ENCODE measurements at regions not wholly inside any gene's neighbourhood (a gene's known extent, or its start where the extent isn't known, plus 50 kb on each side); places are given as distances from the start of the nearest gene placed in this dataset.

DNA sequence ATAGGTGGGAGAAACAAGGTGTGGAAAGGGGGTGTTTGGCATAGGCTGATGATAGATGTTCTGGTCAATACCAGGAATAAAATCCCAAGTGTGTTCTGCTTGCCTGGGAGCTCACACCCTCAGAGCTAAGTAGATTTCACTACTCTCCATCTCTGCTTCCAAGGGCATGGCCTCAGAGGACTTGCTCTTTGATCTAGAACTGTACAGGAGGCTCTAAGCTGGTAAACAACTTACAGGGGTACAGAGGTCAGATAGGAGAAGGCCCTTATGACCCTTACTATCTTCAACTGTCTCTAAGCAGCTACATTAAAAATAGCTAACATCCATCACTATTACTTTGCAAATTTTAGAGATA is 221.5 kb upstream of the KLF14 start:
- TF ChIP-seq, protein P1, sequence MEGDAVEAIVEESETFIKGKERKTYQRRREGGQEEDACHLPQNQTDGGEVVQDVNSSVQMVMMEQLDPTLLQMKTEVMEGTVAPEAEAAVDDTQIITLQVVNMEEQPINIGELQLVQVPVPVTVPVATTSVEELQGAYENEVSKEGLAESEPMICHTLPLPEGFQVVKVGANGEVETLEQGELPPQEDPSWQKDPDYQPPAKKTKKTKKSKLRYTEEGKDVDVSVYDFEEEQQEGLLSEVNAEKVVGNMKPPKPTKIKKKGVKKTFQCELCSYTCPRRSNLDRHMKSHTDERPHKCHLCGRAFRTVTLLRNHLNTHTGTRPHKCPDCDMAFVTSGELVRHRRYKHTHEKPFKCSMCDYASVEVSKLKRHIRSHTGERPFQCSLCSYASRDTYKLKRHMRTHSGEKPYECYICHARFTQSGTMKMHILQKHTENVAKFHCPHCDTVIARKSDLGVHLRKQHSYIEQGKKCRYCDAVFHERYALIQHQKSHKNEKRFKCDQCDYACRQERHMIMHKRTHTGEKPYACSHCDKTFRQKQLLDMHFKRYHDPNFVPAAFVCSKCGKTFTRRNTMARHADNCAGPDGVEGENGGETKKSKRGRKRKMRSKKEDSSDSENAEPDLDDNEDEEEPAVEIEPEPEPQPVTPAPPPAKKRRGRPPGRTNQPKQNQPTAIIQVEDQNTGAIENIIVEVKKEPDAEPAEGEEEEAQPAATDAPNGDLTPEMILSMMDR (IDR thresholded peaks at IDR 0.05) = no peak
- no peak for TF ChIP-seq POLR2A (IDR thresholded peaks at IDR 0.05)

Measured in testis (tissue), 2 donors.